Dermis blood vessel endothelial cell (primary cell): ENCODE measurements at regions not wholly inside any gene's neighbourhood (a gene's known extent, or its start where the extent isn't known, plus 50 kb on each side); places are given as distances from the start of the nearest gene placed in this dataset.

ENCODE experiments used
- DNase-seq: peaks from one replicate; pipeline ENCODE4 v3.0.0; 2010

- DNase-seq: no peak
Observed at GRCh38 chr2:128770143-128771085, 451.7 kb upstream of the HS6ST1 start.

- no peak for DNase-seq
Observed at GRCh38 chr2:128771401-128771800, 452.7 kb upstream of the HS6ST1 start.

- no peak for DNase-seq
Observed at GRCh38 chr2:128772671-128773070, 454.0 kb upstream of the HS6ST1 start.

- no peak for DNase-seq
Observed at GRCh38 chr2:128773641-128774319, 455.1 kb upstream of the HS6ST1 start.

GRCh38 chr2:128774320-128775216 is 455.9 kb upstream of the HS6ST1 start:
- DNase-seq: no peak

GRCh38 chr2:128775217-128775913 is 456.7 kb upstream of the HS6ST1 start:
- no peak for DNase-seq

GRCh38 chr2:128775914-128776285 is 457.2 kb upstream of the HS6ST1 start:
- DNase-seq: no peak

- no peak for DNase-seq
Observed at GRCh38 chr2:128776461-128777195, 458.0 kb upstream of the HS6ST1 start.

- no peak for DNase-seq
Observed at GRCh38 chr2:128777196-128778035, 458.7 kb upstream of the HS6ST1 start.

- DNase-seq: no peak
Observed at GRCh38 chr2:128778843-128779242, 460.2 kb upstream of the HS6ST1 start.

GRCh38 chr2:128779301-128780095 is 460.8 kb upstream of the HS6ST1 start:
- no peak for DNase-seq

- DNase-seq: no peak
Observed at GRCh38 chr2:128780434-128781080, 461.9 kb upstream of the HS6ST1 start.

GRCh38 chr2:128781166-128781565 is 462.5 kb upstream of the HS6ST1 start:
- no peak for DNase-seq

GRCh38 chr2:128781585-128782385 is 463.1 kb upstream of the HS6ST1 start:
- no peak for DNase-seq

- no peak for DNase-seq
Observed at GRCh38 chr2:128782411-128783192, 463.9 kb upstream of the HS6ST1 start.

- no peak for DNase-seq
Observed at GRCh38 chr2:128783193-128783671, 464.6 kb upstream of the HS6ST1 start.

GRCh38 chr2:128783896-128784295 is 465.2 kb upstream of the HS6ST1 start:
- no peak for DNase-seq
